Liver (tissue), 3 donors: ENCODE measurements at regions not wholly inside any gene's neighbourhood (a gene's known extent, or its start where the extent isn't known, plus 50 kb on each side); places are given as distances from the start of the nearest gene placed in this dataset.

ENCODE experiments used
- CTCF ChIP-seq: fragments of 150-350 bp; IDR thresholded peaks from 2 replicates; pipeline ENCODE4 v1.5.1; 2017; ENCODE audit warnings: improper control_type of control experiment, low read depth, low read length; ENCODE audit not compliant: missing input control
- EGR1 ChIP-seq, 2 donors: IDR thresholded peaks; 2 replicates each; pipeline ENCODE4 v1.6.1; 2016 to 2018; ENCODE audit warnings: antibody characterized with exemption in 2 of 2, low read depth in 2 of 2
- FOXA1 ChIP-seq: IDR thresholded peaks from 2 replicates; pipeline ENCODE4 v1.6.1; 2016; ENCODE audit warnings: antibody characterized with exemption
- MAX ChIP-seq: IDR thresholded peaks from 2 replicates; pipeline ENCODE4 v1.6.1; 2016; ENCODE audit warnings: antibody characterized with exemption
- REST ChIP-seq: IDR thresholded peaks from 2 replicates; pipeline ENCODE4 v1.6.1; 2016; ENCODE audit warnings: antibody characterized with exemption, mild to moderate bottlenecking
- SP1 ChIP-seq: IDR thresholded peaks from 2 replicates; pipeline ENCODE4 v1.6.1; 2018; ENCODE audit warnings: antibody characterized with exemption, mild to moderate bottlenecking
- TAF1 ChIP-seq: conservative IDR thresholded peaks from 2 replicates; pipeline ENCODE4 v1.6.1; 2016; ENCODE audit warnings: antibody characterized with exemption, mild to moderate bottlenecking
- YY1 ChIP-seq: IDR thresholded peaks from 2 replicates; pipeline ENCODE4 v1.6.1; 2016; ENCODE audit warnings: antibody characterized with exemption, mild to moderate bottlenecking
- ZBTB33 ChIP-seq: IDR thresholded peaks from 2 replicates; pipeline ENCODE4 v1.6.1; 2016; ENCODE audit warnings: antibody characterized with exemption
- TF ChIP-seq, protein P1 (sequence below): IDR thresholded peaks from 2 replicates; pipeline ENCODE4 v1.6.1; 2016; ENCODE audit warnings: antibody characterized with exemption
- donor health status: healthy.
- donor health status: healthy.

- no peak for TF ChIP-seq SP1
- TF ChIP-seq, protein P1, sequence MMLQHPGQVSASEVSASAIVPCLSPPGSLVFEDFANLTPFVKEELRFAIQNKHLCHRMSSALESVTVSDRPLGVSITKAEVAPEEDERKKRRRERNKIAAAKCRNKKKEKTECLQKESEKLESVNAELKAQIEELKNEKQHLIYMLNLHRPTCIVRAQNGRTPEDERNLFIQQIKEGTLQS, result no peak
- no peak for TF ChIP-seq CTCF
- no peak for TF ChIP-seq YY1
- no peak for TF ChIP-seq EGR1 (IDR thresholded peaks at IDR 0.05; ENCODE audit: low read depth in 2 of 2)
- no peak for TF ChIP-seq TAF1
- TF ChIP-seq REST, result no peak
- TF ChIP-seq MAX, result no peak
- no peak for TF ChIP-seq ZBTB33
- no peak for TF ChIP-seq FOXA1
Measured at GRCh38 chr6:803191-803977, 110.4 kb upstream of the EXOC2 start.
